ENCODE measurements at regions not wholly inside any gene's neighbourhood (a gene's known extent, or its start where the extent isn't known, plus 50 kb on each side); places are given as distances from the start of the nearest gene placed in this dataset.

DNA sequence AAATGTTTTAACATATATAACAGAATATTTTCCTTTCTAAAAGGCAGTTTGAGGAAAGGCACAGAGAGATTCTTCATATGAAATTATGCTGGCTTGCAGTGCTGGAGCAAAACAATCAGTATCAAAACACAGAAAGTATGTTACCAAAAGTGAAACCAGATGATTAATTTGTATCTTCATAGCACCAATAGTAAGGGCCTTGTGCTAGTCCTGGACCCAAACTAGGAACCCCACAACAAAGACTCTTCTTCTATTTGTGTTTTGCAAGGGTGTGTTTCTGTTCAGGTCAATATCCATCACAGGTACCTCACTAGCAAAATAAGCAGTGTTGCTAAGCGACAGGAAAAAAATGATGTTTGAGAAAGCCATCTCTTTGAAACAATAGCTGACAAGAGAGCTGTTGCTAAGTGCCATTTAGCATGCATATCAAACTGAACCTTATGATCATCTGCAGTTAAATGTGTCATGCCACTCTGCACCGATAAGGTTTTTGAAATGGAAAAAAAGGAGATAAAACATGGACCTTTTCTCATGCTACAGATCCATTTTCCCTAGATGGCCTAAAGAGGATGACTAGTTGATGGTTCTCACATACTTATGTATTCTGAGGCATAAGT lies 196.2 kb upstream of the ALG10 start:
- H3K9me2 ChIP-seq (replicated peaks; ENCODE audit: low read depth, low read length), result no peaks in the 10 kb centered on the region
- H3K4me2 ChIP-seq (ENCODE audit: low read depth, low read length, poor library complexity, severe bottlenecking), result no peak overlapping the region
- H3K4me3 ChIP-seq (ENCODE audit: low read length, poor library complexity, severe bottlenecking), result no peak overlapping the region
- TF ChIP-seq, protein P1, sequence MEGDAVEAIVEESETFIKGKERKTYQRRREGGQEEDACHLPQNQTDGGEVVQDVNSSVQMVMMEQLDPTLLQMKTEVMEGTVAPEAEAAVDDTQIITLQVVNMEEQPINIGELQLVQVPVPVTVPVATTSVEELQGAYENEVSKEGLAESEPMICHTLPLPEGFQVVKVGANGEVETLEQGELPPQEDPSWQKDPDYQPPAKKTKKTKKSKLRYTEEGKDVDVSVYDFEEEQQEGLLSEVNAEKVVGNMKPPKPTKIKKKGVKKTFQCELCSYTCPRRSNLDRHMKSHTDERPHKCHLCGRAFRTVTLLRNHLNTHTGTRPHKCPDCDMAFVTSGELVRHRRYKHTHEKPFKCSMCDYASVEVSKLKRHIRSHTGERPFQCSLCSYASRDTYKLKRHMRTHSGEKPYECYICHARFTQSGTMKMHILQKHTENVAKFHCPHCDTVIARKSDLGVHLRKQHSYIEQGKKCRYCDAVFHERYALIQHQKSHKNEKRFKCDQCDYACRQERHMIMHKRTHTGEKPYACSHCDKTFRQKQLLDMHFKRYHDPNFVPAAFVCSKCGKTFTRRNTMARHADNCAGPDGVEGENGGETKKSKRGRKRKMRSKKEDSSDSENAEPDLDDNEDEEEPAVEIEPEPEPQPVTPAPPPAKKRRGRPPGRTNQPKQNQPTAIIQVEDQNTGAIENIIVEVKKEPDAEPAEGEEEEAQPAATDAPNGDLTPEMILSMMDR (conservative IDR thresholded peaks at IDR 0.05; ENCODE audit: low read length), result no peak
- TF ChIP-seq EZH2phosphoT487 (IDR thresholded peaks at IDR 0.05; ENCODE audit: borderline replicate concordance), result no peak
- H3F3A ChIP-seq (ENCODE audit: low read depth), result no peaks in the 10 kb centered on the region
- no peak overlapping the region for H3K9ac ChIP-seq (ENCODE audit: low read depth, low read length, poor library complexity, severe bottlenecking)
- no peaks in the 10 kb centered on the region for H3K27me3 ChIP-seq (ENCODE audit: insufficient read depth, low read length, poor library complexity, severe bottlenecking)
- no peaks in the 10 kb centered on the region for H4K20me1 ChIP-seq (ENCODE audit: insufficient read depth, low read length, poor library complexity, severe bottlenecking)
- H3K4me1 ChIP-seq (ENCODE audit: insufficient read depth, low read length, poor library complexity, severe bottlenecking), result no peaks in the 10 kb centered on the region
- H3K36me3 ChIP-seq (ENCODE audit: insufficient read depth, low read length), result no peaks in the 10 kb centered on the region
- H3K9me3 ChIP-seq (ENCODE audit: insufficient read depth, low read depth, low read length), result peaks cover 3% of the 10 kb centered on the region; the same call in 1 of the 2 replicates
- no peaks in the 10 kb centered on the region for H3K79me2 ChIP-seq (ENCODE audit: insufficient read depth, low read length)
- no peak overlapping the region for H2AFZ ChIP-seq (ENCODE audit: low read length)

DNA sequence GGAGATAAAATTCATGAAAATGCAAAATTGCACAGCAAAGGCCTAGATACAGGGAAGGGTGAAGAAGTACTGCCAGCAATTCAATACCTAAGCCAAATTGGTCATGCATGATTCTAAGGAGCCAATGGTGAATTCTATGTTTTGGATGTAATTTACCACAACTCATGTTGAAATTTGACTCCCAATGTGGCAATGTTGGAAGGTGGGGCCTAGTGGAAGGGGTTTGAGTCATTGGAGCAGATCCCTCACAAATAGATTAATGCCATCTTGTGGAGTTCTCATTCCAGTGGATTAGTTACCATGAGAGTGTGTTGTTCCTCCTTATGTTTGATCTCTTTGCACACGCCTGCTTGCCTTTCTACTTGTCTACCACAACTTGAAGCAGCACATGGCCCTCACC lies 194.0 kb upstream of the ALG10 start:
- H4K20me1 ChIP-seq (ENCODE audit: insufficient read depth, low read length, poor library complexity, severe bottlenecking), result no peaks in the 10 kb centered on the region
- TF ChIP-seq, protein P1 (conservative IDR thresholded peaks at IDR 0.05; ENCODE audit: low read length), result no peak
- no peak for TF ChIP-seq EZH2phosphoT487 (IDR thresholded peaks at IDR 0.05; ENCODE audit: borderline replicate concordance)
- no peak overlapping the region for H3K4me2 ChIP-seq (ENCODE audit: low read depth, low read length, poor library complexity, severe bottlenecking)
- no peak overlapping the region for H2AFZ ChIP-seq (ENCODE audit: low read length)
- H3K9me3 ChIP-seq (ENCODE audit: insufficient read depth, low read depth, low read length), result no peaks in the 10 kb centered on the region
- H3K9me2 ChIP-seq (replicated peaks; ENCODE audit: low read depth, low read length), result no peaks in the 10 kb centered on the region
- no peak overlapping the region for H3K4me3 ChIP-seq (ENCODE audit: low read length, poor library complexity, severe bottlenecking)
- no peaks in the 10 kb centered on the region for H3K79me2 ChIP-seq (ENCODE audit: insufficient read depth, low read length)
- H3F3A ChIP-seq (ENCODE audit: low read depth), result no peaks in the 10 kb centered on the region
- H3K27me3 ChIP-seq (ENCODE audit: insufficient read depth, low read length, poor library complexity, severe bottlenecking), result no peaks in the 10 kb centered on the region
- no peaks in the 10 kb centered on the region for H3K36me3 ChIP-seq (ENCODE audit: insufficient read depth, low read length)
- H3K4me1 ChIP-seq (ENCODE audit: insufficient read depth, low read length, poor library complexity, severe bottlenecking), result no peaks in the 10 kb centered on the region
- no peak overlapping the region for H3K9ac ChIP-seq (ENCODE audit: low read depth, low read length, poor library complexity, severe bottlenecking)

DNA sequence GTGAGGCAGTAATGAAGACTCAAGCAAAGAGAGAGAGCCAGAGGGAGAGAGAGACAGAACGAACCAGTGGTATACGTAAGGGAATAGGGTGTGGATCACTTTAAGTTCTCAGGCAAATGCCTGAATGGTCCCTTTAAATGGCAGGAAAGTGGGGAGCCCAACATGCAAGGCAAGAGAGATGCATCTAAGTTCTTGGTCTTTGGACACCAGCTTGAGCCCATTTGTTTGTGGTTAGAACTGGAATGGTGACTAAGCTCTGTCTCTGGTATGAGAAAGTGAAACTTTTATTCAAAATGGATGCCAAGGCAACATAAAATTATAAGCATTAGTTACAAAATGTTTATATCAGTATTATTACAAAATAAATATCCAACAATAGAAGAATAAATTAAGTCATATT lies 192.2 kb upstream of the ALG10 start:
- Histone ChIP-seq H3K4me1 (ENCODE audit: insufficient read depth, low read length, poor library complexity, severe bottlenecking) (no peaks in the 10 kb centered on the region), H3K4me2 (ENCODE audit: low read depth, low read length, poor library complexity, severe bottlenecking) (no peak overlapping the region), H3K9me2 (replicated peaks; ENCODE audit: low read depth, low read length) (no peaks in the 10 kb centered on the region), H3K36me3 (ENCODE audit: insufficient read depth, low read length) (no peaks in the 10 kb centered on the region), H2AFZ (ENCODE audit: low read length) (no peak overlapping the region), H3K4me3 (ENCODE audit: low read length, poor library complexity, severe bottlenecking) (no peak overlapping the region), H4K20me1 (ENCODE audit: insufficient read depth, low read length, poor library complexity, severe bottlenecking) (no peaks in the 10 kb centered on the region), H3K79me2 (ENCODE audit: insufficient read depth, low read length) (no peaks in the 10 kb centered on the region), H3K9me3 (ENCODE audit: insufficient read depth, low read depth, low read length) (no peaks in the 10 kb centered on the region), H3K27me3 (ENCODE audit: insufficient read depth, low read length, poor library complexity, severe bottlenecking) (no peaks in the 10 kb centered on the region), H3F3A (ENCODE audit: low read depth) (no peaks in the 10 kb centered on the region), H3K9ac (ENCODE audit: low read depth, low read length, poor library complexity, severe bottlenecking) (no peak overlapping the region)
- TF ChIP-seq, protein P1 (conservative IDR thresholded peaks at IDR 0.05; ENCODE audit: low read length), result no peak
- no peak for TF ChIP-seq EZH2phosphoT487 (IDR thresholded peaks at IDR 0.05; ENCODE audit: borderline replicate concordance)

Measured in Loucy (cell line).